GM12874 (cell line): ENCODE measurements at regions not wholly inside any gene's neighbourhood (a gene's known extent, or its start where the extent isn't known, plus 50 kb on each side); places are given as distances from the start of the nearest gene placed in this dataset.

Source experiments
- TF ChIP-seq, protein P1 (sequence below): IDR thresholded peaks from 2 replicates; pipeline ENCODE4 v1.5.1; 2011; ENCODE audit warnings: low read depth, mild to moderate bottlenecking, control low read depth, low read length, moderate library complexity; ENCODE audit not compliant: insufficient read depth

DNA sequence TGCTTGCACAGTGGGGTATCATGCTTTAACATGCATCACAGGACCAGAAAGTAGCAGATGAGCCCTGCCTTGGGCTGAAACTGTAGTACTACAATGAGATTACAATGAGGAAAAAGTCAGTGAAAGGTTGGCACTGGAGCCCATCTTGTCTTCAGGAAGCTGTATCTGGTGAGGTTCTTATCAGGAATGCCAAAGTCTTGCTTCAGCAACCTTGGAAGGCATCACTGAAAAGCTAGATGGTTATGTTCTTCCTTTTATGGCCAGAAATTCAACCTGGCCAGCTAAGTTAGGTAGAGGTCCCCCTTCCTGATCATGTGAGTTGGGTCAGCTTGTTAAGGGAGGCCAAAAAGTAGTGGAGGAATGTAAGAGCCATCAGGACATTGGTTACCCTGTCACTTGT, 254.0 kb upstream of the FAT3 start:
- TF ChIP-seq, protein P1, sequence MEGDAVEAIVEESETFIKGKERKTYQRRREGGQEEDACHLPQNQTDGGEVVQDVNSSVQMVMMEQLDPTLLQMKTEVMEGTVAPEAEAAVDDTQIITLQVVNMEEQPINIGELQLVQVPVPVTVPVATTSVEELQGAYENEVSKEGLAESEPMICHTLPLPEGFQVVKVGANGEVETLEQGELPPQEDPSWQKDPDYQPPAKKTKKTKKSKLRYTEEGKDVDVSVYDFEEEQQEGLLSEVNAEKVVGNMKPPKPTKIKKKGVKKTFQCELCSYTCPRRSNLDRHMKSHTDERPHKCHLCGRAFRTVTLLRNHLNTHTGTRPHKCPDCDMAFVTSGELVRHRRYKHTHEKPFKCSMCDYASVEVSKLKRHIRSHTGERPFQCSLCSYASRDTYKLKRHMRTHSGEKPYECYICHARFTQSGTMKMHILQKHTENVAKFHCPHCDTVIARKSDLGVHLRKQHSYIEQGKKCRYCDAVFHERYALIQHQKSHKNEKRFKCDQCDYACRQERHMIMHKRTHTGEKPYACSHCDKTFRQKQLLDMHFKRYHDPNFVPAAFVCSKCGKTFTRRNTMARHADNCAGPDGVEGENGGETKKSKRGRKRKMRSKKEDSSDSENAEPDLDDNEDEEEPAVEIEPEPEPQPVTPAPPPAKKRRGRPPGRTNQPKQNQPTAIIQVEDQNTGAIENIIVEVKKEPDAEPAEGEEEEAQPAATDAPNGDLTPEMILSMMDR = no peak

DNA sequence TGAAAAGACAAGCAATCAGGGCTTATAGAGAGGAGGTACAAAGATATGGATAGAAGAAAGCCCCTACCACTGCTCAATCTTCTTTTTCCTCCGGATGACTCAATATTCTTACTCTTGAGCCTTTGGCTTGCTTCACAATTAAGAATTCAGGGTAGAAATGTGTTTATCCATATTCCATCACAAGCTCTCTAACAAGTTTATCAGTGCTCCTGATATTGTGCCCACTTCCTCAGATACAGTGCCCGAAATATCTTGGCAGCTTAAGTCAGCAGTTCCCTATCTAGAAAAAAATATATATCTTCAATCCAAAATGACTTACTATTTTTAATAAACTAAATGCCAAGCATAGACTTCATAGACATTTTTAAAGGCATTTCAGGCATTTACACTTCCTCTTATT, 255.1 kb upstream of the FAT3 start:
- TF ChIP-seq, protein P1 = no peak

DNA sequence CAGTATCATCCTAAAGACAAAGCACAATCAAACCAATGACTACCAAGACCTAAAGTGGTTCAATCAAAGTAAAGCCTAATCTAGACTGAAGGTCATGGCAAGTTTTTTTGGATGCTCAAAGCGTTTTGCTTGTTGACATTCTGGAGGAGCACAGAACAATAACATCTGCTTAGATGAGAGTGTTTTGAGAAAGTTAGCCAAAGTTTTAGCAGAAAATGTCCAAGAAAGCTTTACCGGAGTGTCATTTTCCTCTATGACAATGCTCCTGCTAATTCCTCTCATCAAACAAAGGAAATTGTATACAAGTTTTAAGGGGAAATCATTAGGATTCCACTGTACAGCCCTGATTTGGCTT, 256.9 kb upstream of the FAT3 start:
- TF ChIP-seq, protein P1 = no peak

DNA sequence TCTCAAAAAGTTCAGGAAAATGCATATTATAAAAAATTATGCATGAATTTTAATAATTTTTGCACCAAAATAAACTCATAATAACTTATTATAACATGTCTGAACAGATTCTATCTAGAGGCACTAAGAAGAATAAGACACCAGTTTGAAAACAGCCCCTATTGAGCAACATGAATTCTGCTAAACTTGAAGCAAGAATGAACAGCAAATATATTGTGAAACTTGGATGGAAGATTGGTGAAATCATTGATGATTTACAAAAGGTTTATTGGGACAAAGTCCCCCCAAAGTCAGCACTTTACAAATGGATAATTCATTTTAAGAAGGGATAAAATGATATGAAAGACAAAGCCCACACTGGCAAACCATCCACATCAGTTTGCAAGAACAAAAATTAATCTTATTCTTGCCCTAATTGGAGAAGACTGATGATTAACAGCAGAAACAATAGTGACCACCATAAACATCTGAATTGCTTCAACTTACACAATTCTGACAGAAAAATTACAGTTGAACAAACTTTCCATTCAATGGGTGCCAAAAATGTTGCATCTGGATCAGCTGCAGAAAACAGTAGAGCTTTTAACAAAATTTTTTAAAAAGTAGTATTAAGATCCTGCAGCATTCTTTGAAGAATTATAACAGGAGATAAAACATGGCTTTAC, 257.5 kb upstream of the FAT3 start:
- TF ChIP-seq, protein P1 = no peak

DNA sequence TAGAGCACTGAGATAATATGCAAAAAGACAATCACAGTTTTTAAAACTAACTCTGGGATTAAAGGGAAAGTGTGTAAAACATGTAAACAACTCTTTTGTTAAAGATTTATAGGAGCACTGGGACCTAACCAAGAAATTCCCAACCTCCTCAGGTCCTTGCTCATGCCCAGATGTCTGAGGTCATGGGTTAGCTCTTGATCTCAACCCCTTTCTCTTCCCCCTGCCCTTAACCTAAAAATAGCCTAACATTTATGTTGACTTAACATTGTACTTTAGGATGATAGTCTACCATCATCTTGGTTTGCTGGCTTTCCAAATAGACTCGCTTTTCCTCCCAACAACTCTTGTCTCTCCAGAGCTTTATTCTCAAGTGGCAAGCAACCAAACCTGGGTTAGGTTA, 258.2 kb upstream of the FAT3 start:
- TF ChIP-seq, protein P1 = no peak

DNA sequence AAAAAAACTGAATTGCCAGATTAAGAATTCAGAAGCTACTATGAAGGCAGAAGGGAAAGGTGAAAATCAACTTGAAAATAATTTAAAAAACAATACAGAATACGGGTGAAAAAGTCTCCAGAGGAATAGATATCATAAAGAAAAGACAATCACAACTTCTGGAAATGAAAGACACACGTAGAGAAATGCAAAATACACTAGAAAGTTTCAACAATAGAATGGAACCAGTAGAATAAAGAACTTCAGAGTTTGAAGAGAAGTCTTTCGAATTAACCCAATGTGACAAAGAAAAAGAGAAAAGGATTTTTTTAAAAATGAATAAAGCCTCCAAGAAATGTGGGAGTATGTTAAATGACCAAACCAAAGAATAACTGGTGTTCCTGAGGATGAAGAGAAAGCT, 263.8 kb upstream of the FAT3 start:
- TF ChIP-seq, protein P1 = no peak

DNA sequence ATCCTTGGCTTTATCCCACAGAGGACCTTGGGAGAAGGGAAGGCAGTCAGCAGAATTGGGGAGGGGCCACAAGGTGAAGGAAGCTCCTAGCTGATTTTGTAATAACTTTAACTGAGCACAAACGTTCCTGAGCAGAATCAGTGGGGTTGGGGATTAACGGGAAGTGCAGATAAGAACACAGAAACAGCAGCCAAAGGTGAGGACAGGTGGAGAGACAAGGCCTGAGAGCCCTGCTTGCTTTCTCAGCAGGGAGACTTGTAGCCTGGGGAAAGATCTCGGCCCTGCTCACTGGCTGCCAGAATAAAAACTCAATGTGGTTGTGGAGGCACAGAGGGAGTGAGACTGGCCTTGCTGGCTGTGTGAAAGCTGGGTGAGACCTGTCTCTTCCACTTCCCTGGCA, 265.2 kb upstream of the FAT3 start:
- TF ChIP-seq, protein P1 = no peak

DNA sequence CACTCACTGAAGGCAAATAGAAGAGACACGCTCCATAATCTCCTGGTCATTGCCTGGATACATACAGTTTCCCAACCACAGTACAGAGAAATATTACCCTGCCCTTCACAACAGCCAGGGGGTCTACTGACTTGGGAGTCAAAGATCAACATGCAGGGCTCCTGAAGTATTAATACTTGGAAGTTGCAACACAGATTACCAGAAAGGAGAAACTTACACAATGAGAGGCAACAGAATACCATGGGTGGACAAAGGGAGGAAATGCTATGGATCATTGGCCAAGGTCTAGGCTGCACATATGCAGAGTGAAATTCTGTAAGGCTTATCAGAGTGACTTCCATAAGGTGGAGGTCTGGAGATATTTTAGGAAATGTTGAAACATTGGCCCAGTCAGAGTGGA, 267.9 kb upstream of the FAT3 start:
- TF ChIP-seq, protein P1 = no peak
